Prostate gland (tissue), 2 donors: ENCODE measurements at regions not wholly inside any gene's neighbourhood (a gene's known extent, or its start where the extent isn't known, plus 50 kb on each side); places are given as distances from the start of the nearest gene placed in this dataset.

Experiments
- POLR2A ChIP-seq: fragments of 450-650 bp; IDR thresholded peaks from one replicate; pipeline ENCODE4 v1.6.1; 2016; ENCODE audit warnings: antibody characterized with exemption, mild to moderate bottlenecking
- TF ChIP-seq, protein P1 (sequence below), 4 experiments: fragments of 200-600 bp in 2 of 4; fragments of 450-650 bp in 2 of 4; sonication (generic) in 2 of 4; IDR thresholded peaks; 1 replicate in 3 of 4; 2 replicates in 1 of 4; pipeline ENCODE4 v1.5.1; 2016 to 2019; ENCODE audit warnings: antibody characterized with exemption in 4 of 4, mild to moderate bottlenecking in 2 of 4, moderate library complexity in 2 of 4

DNA sequence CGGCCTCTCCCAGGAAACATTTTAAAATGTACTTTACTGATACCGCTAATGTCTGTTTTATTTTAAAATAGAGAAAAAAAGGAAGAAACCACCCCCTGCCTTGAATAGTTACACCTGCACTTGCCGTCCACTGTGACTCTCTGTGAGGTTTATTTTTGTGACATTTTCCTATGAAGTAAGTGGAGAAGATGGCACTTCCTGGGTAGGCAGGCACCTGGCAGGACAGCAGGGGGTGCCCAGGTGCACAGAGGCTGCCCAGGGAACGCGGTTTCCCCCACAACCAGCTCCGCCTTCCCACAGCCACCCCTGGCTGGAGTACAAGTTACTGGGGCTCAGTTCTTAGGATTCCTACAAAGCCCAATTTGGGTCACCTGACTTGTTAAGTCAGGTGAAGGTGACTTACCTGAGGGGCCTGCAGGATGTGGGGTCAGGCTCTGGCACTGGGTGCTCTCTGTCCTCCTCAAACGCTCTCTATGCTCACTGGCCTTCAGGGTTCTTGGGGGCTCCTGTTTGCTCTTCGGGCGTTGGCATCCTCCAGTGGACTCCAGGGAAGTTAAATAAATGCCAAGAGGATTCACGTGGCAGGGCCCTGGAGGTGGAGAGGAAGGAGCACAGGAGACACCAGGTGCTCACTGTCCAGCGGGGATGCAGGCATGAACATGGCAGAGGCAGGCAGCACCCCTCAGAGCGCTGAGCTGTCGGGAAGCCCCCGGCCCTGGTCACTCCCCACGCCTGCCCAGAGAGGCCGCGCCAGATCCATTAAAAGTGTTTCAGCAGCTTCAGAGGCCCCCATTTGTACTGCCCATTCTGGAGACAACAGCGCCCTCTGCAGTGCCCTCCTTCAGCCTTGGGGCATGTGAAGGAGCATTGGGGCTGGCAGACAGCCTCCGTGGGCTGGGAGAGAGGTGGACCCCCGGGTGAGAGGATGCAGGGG is 1021.2 kb downstream of the TBC1D22A start:
- TF ChIP-seq, protein P1, sequence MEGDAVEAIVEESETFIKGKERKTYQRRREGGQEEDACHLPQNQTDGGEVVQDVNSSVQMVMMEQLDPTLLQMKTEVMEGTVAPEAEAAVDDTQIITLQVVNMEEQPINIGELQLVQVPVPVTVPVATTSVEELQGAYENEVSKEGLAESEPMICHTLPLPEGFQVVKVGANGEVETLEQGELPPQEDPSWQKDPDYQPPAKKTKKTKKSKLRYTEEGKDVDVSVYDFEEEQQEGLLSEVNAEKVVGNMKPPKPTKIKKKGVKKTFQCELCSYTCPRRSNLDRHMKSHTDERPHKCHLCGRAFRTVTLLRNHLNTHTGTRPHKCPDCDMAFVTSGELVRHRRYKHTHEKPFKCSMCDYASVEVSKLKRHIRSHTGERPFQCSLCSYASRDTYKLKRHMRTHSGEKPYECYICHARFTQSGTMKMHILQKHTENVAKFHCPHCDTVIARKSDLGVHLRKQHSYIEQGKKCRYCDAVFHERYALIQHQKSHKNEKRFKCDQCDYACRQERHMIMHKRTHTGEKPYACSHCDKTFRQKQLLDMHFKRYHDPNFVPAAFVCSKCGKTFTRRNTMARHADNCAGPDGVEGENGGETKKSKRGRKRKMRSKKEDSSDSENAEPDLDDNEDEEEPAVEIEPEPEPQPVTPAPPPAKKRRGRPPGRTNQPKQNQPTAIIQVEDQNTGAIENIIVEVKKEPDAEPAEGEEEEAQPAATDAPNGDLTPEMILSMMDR (IDR thresholded peaks at IDR 0.05), result no peak
- no peak for TF ChIP-seq POLR2A
